HT1080 (cell line): ENCODE measurements at regions not wholly inside any gene's neighbourhood (a gene's known extent, or its start where the extent isn't known, plus 50 kb on each side); places are given as distances from the start of the nearest gene placed in this dataset.

Experiments
- DNase-seq: peaks from one replicate; pipeline ENCODE4 v3.0.0-alpha.2; 2015; ENCODE audit warnings: low read depth

GRCh38 chr3:65114041-65114440 lies 426.2 kb upstream of the ADAMTS9 start:
- DNase-seq, result no peak

- DNase-seq, result no peak
Observed at GRCh38 chr3:65112751-65113300, 425.0 kb upstream of the ADAMTS9 start.

- no peak for DNase-seq
Observed at GRCh38 chr3:65110661-65111060, 422.9 kb upstream of the ADAMTS9 start.

GRCh38 chr3:65109966-65110500 lies 422.2 kb upstream of the ADAMTS9 start:
- DNase-seq, result no peak

GRCh38 chr3:65107174-65107573 lies 419.4 kb upstream of the ADAMTS9 start:
- peak; percentile 11 for DNase-seq

- DNase-seq, result no peak
Observed at GRCh38 chr3:65101450-65101849, 413.6 kb upstream of the ADAMTS9 start.

- no peak for DNase-seq
Observed at GRCh38 chr3:65098400-65098799, 410.6 kb upstream of the ADAMTS9 start.

- DNase-seq, result no peak
Observed at GRCh38 chr3:65096110-65096745, 408.4 kb upstream of the ADAMTS9 start.

GRCh38 chr3:65094723-65095122 lies 406.9 kb upstream of the ADAMTS9 start:
- DNase-seq, result no peak

GRCh38 chr3:65093641-65094040 lies 405.8 kb upstream of the ADAMTS9 start:
- no peak for DNase-seq

GRCh38 chr3:65091565-65091964 lies 403.8 kb upstream of the ADAMTS9 start:
- no peak for DNase-seq

GRCh38 chr3:65083240-65083639 lies 395.4 kb upstream of the ADAMTS9 start:
- no peak for DNase-seq

- no peak for DNase-seq
Observed at GRCh38 chr3:65081536-65081935, 393.7 kb upstream of the ADAMTS9 start.

- DNase-seq, result peak; percentile 25
Observed at GRCh38 chr3:65080432-65080831, 392.6 kb upstream of the ADAMTS9 start.

- DNase-seq, result no peak
Observed at GRCh38 chr3:65079560-65079959, 391.8 kb upstream of the ADAMTS9 start.

- no peak for DNase-seq
Observed at GRCh38 chr3:65078748-65079147, 390.9 kb upstream of the ADAMTS9 start.

GRCh38 chr3:65077124-65077523 lies 389.3 kb upstream of the ADAMTS9 start:
- DNase-seq, result no peak

- DNase-seq, result no peak
Observed at GRCh38 chr3:65070968-65071367, 383.2 kb upstream of the ADAMTS9 start.

- DNase-seq, result no peak
Observed at GRCh38 chr3:65060904-65061303, 373.1 kb upstream of the ADAMTS9 start.

GRCh38 chr3:65052101-65052500 lies 364.3 kb upstream of the ADAMTS9 start:
- peak; percentile 7 for DNase-seq

GRCh38 chr3:65048151-65048550 lies 360.4 kb upstream of the ADAMTS9 start:
- no peak for DNase-seq

- DNase-seq, result no peak
Observed at GRCh38 chr3:65045138-65045537, 357.3 kb upstream of the ADAMTS9 start.

- no peak for DNase-seq
Observed at GRCh38 chr3:65044401-65044800, 356.6 kb upstream of the ADAMTS9 start.
